Glutamatergic neuron (in vitro differentiated cells): ENCODE measurements at regions not wholly inside any gene's neighbourhood (a gene's known extent, or its start where the extent isn't known, plus 50 kb on each side); places are given as distances from the start of the nearest gene placed in this dataset.
"Not testable (repeated sequence)": the region's sequence is repeated elsewhere in the genome, so short reads cannot be mapped to it uniquely, and the experiment has no call there.

Source experiments
- DNase-seq: peaks from one replicate; pipeline ENCODE4 v3.0.0; 2022
- H3K27ac Mint-ChIP-seq: one replicate; pipeline ENCODE4 v1.8.0; 2020; ENCODE audit warnings: mild to moderate bottlenecking, mixed read lengths, inconsistent platforms; ENCODE audit not compliant: unreplicated experiment
- H3K27me3 Mint-ChIP-seq: one replicate; pipeline ENCODE4 v1.8.0; 2020; ENCODE audit warnings: mild to moderate bottlenecking, moderate library complexity, mixed read lengths, inconsistent platforms; ENCODE audit not compliant: unreplicated experiment
- H3K36me3 Mint-ChIP-seq: one replicate; pipeline ENCODE4 v1.8.0; 2020; ENCODE audit warnings: mild to moderate bottlenecking, mixed read lengths, inconsistent platforms; ENCODE audit not compliant: unreplicated experiment
- H3K4me1 Mint-ChIP-seq: one replicate; pipeline ENCODE4 v1.8.0; 2020; ENCODE audit warnings: mild to moderate bottlenecking, low read depth, mixed read lengths, inconsistent platforms; ENCODE audit not compliant: unreplicated experiment
- H3K4me3 Mint-ChIP-seq: one replicate; pipeline ENCODE4 v1.8.0; 2020; ENCODE audit warnings: mild to moderate bottlenecking, mixed read lengths, inconsistent platforms; ENCODE audit not compliant: unreplicated experiment
- H3K9me3 Mint-ChIP-seq: one replicate; pipeline ENCODE4 v1.8.0; 2020; ENCODE audit warnings: mild to moderate bottlenecking, moderate library complexity, mixed read lengths, inconsistent platforms; ENCODE audit not compliant: unreplicated experiment
- TF ChIP-seq, protein P1 (sequence below): fragments of 200-600 bp; sonication (generic); IDR thresholded peaks from one replicate; pipeline ENCODE4 v1.5.0; 2021; ENCODE audit not compliant: partially characterized antibody, unreplicated experiment

GRCh38 chr6:49225471-49225870, 237.6 kb downstream of the MMUT start:
- Mint-ChIP-seq H3K36me3 (peaks cover 6% of the 10 kb centered on the region), H3K27me3 (no peaks in the 10 kb centered on the region), H3K4me1 (no peaks in the 10 kb centered on the region), H3K9me3 (peaks cover 5% of the 10 kb centered on the region), H3K27ac (no peak overlapping the region), H3K4me3 (no peak overlapping the region)
- DNase-seq, result no peak
- TF ChIP-seq, protein P1, sequence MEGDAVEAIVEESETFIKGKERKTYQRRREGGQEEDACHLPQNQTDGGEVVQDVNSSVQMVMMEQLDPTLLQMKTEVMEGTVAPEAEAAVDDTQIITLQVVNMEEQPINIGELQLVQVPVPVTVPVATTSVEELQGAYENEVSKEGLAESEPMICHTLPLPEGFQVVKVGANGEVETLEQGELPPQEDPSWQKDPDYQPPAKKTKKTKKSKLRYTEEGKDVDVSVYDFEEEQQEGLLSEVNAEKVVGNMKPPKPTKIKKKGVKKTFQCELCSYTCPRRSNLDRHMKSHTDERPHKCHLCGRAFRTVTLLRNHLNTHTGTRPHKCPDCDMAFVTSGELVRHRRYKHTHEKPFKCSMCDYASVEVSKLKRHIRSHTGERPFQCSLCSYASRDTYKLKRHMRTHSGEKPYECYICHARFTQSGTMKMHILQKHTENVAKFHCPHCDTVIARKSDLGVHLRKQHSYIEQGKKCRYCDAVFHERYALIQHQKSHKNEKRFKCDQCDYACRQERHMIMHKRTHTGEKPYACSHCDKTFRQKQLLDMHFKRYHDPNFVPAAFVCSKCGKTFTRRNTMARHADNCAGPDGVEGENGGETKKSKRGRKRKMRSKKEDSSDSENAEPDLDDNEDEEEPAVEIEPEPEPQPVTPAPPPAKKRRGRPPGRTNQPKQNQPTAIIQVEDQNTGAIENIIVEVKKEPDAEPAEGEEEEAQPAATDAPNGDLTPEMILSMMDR, result no peak

GRCh38 chr6:49220293-49220692, 242.8 kb downstream of the MMUT start:
- no peaks in the 10 kb centered on the region for H3K36me3 Mint-ChIP-seq
- H3K27ac Mint-ChIP-seq, result no peak overlapping the region
- no peaks in the 10 kb centered on the region for H3K4me1 Mint-ChIP-seq
- DNase-seq, result no peak
- no peak overlapping the region for H3K4me3 Mint-ChIP-seq
- TF ChIP-seq, protein P1, result no peak
- no peaks in the 10 kb centered on the region for H3K27me3 Mint-ChIP-seq
- H3K9me3 Mint-ChIP-seq, result peaks cover 3% of the 10 kb centered on the region

DNA sequence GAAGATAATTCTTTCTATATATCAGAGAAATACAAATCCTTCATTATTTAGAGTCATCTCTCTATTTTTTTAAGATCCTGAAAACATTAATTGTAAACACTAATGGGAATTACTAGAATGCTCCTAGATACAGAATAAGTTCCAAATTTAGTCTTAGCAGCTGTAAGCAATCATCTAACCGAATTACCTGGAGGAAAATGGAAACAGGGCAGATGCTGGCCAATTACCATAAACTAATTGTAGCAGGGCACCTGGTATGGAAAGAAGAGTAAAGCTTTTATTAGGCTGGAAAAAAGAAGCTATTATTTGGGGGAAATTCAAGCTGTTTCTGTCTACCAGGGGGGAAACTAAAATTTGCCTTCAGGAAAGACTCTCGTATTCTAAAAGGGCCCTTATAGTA, 257.5 kb downstream of the MMUT start:
- Mint-ChIP-seq H3K9me3 (peaks cover 3% of the 10 kb centered on the region), H3K4me1 (peaks cover 4% of the 10 kb centered on the region), H3K4me3 (no peak overlapping the region), H3K36me3 (no peaks in the 10 kb centered on the region), H3K27me3 (peaks cover 2% of the 10 kb centered on the region), H3K27ac (no peak overlapping the region)
- TF ChIP-seq, protein P1, result no peak
- DNase-seq, result no peak

GRCh38 chr6:49202924-49203536, 260.0 kb downstream of the MMUT start:
- TF ChIP-seq, protein P1, result no peak
- DNase-seq, result no peak
- H3K36me3 Mint-ChIP-seq, result no peaks in the 10 kb centered on the region
- no peaks in the 10 kb centered on the region for H3K9me3 Mint-ChIP-seq
- H3K4me3 Mint-ChIP-seq, result no peak overlapping the region
- H3K4me1 Mint-ChIP-seq, result peaks cover 2% of the 10 kb centered on the region
- H3K27ac Mint-ChIP-seq, result no peak overlapping the region
- H3K27me3 Mint-ChIP-seq, result no peaks in the 10 kb centered on the region

- Mint-ChIP-seq H3K4me3 (no peak overlapping the region), H3K36me3 (no peaks in the 10 kb centered on the region), H3K27me3 (no peaks in the 10 kb centered on the region), H3K9me3 (no peaks in the 10 kb centered on the region), H3K27ac (no peak overlapping the region), H3K4me1 (no peaks in the 10 kb centered on the region)
- TF ChIP-seq, protein P1, result no peak
- no peak for DNase-seq
Observed at GRCh38 chr6:49198015-49198414, 265.0 kb downstream of the MMUT start.

- not testable (repeated sequence) for H3K36me3 Mint-ChIP-seq, H3K27ac Mint-ChIP-seq, H3K4me3 Mint-ChIP-seq, H3K9me3 Mint-ChIP-seq, H3K4me1 Mint-ChIP-seq, H3K27me3 Mint-ChIP-seq, DNase-seq
Observed at GRCh38 chr6:49162379-49162778, 300.7 kb downstream of the MMUT start.
